ENCODE measurements at regions not wholly inside any gene's neighbourhood (a gene's known extent, or its start where the extent isn't known, plus 50 kb on each side); places are given as distances from the start of the nearest gene placed in this dataset.
"Not testable (repeated sequence)": the region's sequence is repeated elsewhere in the genome, so short reads cannot be mapped to it uniquely, and the experiment has no call there.

GRCh38 chr15:25247407-25248038 is 191.3 kb downstream of the UBE3A start:
- H3K27ac ChIP-seq (ENCODE audit: low read depth, low read length): no peak overlapping the region
- H3K4me1 ChIP-seq (ENCODE audit: control insufficient read depth, insufficient read depth, low read length): no peaks in the 10 kb centered on the region
- no peaks in the 10 kb centered on the region for H3K27me3 ChIP-seq (ENCODE audit: control insufficient read depth, insufficient read depth, low read length)
- no peak overlapping the region for H3K9ac ChIP-seq (ENCODE audit: low read length)
- H3K36me3 ChIP-seq (ENCODE audit: control insufficient read depth, insufficient read depth, low read length): no peaks in the 10 kb centered on the region
- H3K4me3 ChIP-seq (ENCODE audit: low read length): no peak overlapping the region

- not testable (repeated sequence) for H3K27me3 ChIP-seq (ENCODE audit: control insufficient read depth, insufficient read depth, low read length)
Measured at GRCh38 chr15:25248087-25248486, 190.7 kb downstream of the UBE3A start.

GRCh38 chr15:25248583-25249235 is 190.1 kb downstream of the UBE3A start:
- Histone ChIP-seq H3K4me3 (ENCODE audit: low read length) (no peak overlapping the region), H3K4me1 (ENCODE audit: control insufficient read depth, insufficient read depth, low read length) (no peaks in the 10 kb centered on the region), H3K27me3 (ENCODE audit: control insufficient read depth, insufficient read depth, low read length) (no peaks in the 10 kb centered on the region), H3K9ac (ENCODE audit: low read length) (no peak overlapping the region), H3K36me3 (ENCODE audit: control insufficient read depth, insufficient read depth, low read length) (no peaks in the 10 kb centered on the region), H3K27ac (ENCODE audit: low read depth, low read length) (no peak overlapping the region)

More at GRCh38 chr15:25248087-25248486, 190.7 kb downstream of the UBE3A start:
- H3K27ac ChIP-seq (ENCODE audit: low read depth, low read length); H3K36me3 ChIP-seq (ENCODE audit: control insufficient read depth, insufficient read depth, low read length); H3K4me1 ChIP-seq (ENCODE audit: control insufficient read depth, insufficient read depth, low read length); H3K4me3 ChIP-seq (ENCODE audit: low read length); H3K9ac ChIP-seq (ENCODE audit: low read length): not testable (repeated sequence)

GRCh38 chr15:25249236-25250010 is 189.4 kb downstream of the UBE3A start:
- Histone ChIP-seq H3K27me3 (ENCODE audit: control insufficient read depth, insufficient read depth, low read length) (no peaks in the 10 kb centered on the region), H3K4me3 (ENCODE audit: low read length) (no peak overlapping the region), H3K9ac (ENCODE audit: low read length) (no peak overlapping the region), H3K4me1 (ENCODE audit: control insufficient read depth, insufficient read depth, low read length) (no peaks in the 10 kb centered on the region), H3K36me3 (ENCODE audit: control insufficient read depth, insufficient read depth, low read length) (no peaks in the 10 kb centered on the region), H3K27ac (ENCODE audit: low read depth, low read length) (no peak overlapping the region)

- Histone ChIP-seq H3K4me3 (ENCODE audit: low read length) (no peak overlapping the region), H3K36me3 (ENCODE audit: control insufficient read depth, insufficient read depth, low read length) (no peaks in the 10 kb centered on the region), H3K4me1 (ENCODE audit: control insufficient read depth, insufficient read depth, low read length) (no peaks in the 10 kb centered on the region), H3K27ac (ENCODE audit: low read depth, low read length) (no peak overlapping the region), H3K9ac (ENCODE audit: low read length) (no peak overlapping the region), H3K27me3 (ENCODE audit: control insufficient read depth, insufficient read depth, low read length) (no peaks in the 10 kb centered on the region)
Measured at GRCh38 chr15:25250011-25250596, 188.7 kb downstream of the UBE3A start.

GRCh38 chr15:25250906-25251622 is 187.8 kb downstream of the UBE3A start:
- no peak overlapping the region for H3K9ac ChIP-seq (ENCODE audit: low read length)
- H3K27me3 ChIP-seq (ENCODE audit: control insufficient read depth, insufficient read depth, low read length): no peaks in the 10 kb centered on the region
- H3K36me3 ChIP-seq (ENCODE audit: control insufficient read depth, insufficient read depth, low read length): no peaks in the 10 kb centered on the region
- H3K27ac ChIP-seq (ENCODE audit: low read depth, low read length): no peak overlapping the region
- no peak overlapping the region for H3K4me3 ChIP-seq (ENCODE audit: low read length)
- no peaks in the 10 kb centered on the region for H3K4me1 ChIP-seq (ENCODE audit: control insufficient read depth, insufficient read depth, low read length)

GRCh38 chr15:25251700-25252390 is 187.0 kb downstream of the UBE3A start:
- Histone ChIP-seq H3K27ac (ENCODE audit: low read depth, low read length) (no peak overlapping the region), H3K9ac (ENCODE audit: low read length) (no peak overlapping the region), H3K27me3 (ENCODE audit: control insufficient read depth, insufficient read depth, low read length) (no peaks in the 10 kb centered on the region), H3K4me3 (ENCODE audit: low read length) (no peak overlapping the region), H3K4me1 (ENCODE audit: control insufficient read depth, insufficient read depth, low read length) (no peaks in the 10 kb centered on the region), H3K36me3 (ENCODE audit: control insufficient read depth, insufficient read depth, low read length) (no peaks in the 10 kb centered on the region)

- H3K4me3 ChIP-seq (ENCODE audit: low read length); H3K27ac ChIP-seq (ENCODE audit: low read depth, low read length); H3K4me1 ChIP-seq (ENCODE audit: control insufficient read depth, insufficient read depth, low read length); H3K9ac ChIP-seq (ENCODE audit: low read length); H3K27me3 ChIP-seq (ENCODE audit: control insufficient read depth, insufficient read depth, low read length); H3K36me3 ChIP-seq (ENCODE audit: control insufficient read depth, insufficient read depth, low read length): not testable (repeated sequence)
Measured at GRCh38 chr15:25253048-25253973, 185.5 kb downstream of the UBE3A start.

GRCh38 chr15:25268166-25268565 is 170.7 kb downstream of the UBE3A start:
- Histone ChIP-seq H3K36me3 (ENCODE audit: control insufficient read depth, insufficient read depth, low read length) (no peaks in the 10 kb centered on the region), H3K27me3 (ENCODE audit: control insufficient read depth, insufficient read depth, low read length) (no peaks in the 10 kb centered on the region), H3K4me3 (ENCODE audit: low read length) (no peak overlapping the region), H3K9ac (ENCODE audit: low read length) (no peak overlapping the region), H3K27ac (ENCODE audit: low read depth, low read length) (no peak overlapping the region), H3K4me1 (ENCODE audit: control insufficient read depth, insufficient read depth, low read length) (no peaks in the 10 kb centered on the region)
